ENCODE measurements at regions not wholly inside any gene's neighbourhood (a gene's known extent, or its start where the extent isn't known, plus 50 kb on each side); places are given as distances from the start of the nearest gene placed in this dataset.

DNA sequence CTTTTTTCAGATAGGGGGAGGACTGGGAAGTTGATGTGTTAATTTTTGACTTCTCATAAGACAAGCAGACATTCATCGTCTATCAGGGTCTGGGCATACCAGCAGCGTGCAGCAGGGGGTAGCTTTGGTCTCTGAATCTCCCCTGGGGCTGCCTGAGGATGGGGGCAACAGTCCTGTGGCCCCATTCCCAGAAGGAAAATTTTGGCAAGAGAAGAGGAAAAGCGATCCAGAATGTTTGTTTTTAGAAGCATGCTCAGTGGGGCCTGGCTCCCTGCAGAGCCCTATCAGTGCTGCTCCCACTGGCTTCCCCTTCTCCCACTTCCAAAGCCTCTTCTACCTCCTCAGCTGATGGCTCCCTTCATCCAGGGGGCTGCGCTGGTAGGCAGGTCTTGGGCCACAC lies 194.8 kb upstream of the IL12B start:
- no peak overlapping the region for H3K4me3 ChIP-seq (ENCODE audit: low read depth, low read length)
- TF ChIP-seq, protein P1, sequence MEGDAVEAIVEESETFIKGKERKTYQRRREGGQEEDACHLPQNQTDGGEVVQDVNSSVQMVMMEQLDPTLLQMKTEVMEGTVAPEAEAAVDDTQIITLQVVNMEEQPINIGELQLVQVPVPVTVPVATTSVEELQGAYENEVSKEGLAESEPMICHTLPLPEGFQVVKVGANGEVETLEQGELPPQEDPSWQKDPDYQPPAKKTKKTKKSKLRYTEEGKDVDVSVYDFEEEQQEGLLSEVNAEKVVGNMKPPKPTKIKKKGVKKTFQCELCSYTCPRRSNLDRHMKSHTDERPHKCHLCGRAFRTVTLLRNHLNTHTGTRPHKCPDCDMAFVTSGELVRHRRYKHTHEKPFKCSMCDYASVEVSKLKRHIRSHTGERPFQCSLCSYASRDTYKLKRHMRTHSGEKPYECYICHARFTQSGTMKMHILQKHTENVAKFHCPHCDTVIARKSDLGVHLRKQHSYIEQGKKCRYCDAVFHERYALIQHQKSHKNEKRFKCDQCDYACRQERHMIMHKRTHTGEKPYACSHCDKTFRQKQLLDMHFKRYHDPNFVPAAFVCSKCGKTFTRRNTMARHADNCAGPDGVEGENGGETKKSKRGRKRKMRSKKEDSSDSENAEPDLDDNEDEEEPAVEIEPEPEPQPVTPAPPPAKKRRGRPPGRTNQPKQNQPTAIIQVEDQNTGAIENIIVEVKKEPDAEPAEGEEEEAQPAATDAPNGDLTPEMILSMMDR (IDR thresholded peaks at IDR 0.05; ENCODE audit: low read depth, low read length): no peak

DNA sequence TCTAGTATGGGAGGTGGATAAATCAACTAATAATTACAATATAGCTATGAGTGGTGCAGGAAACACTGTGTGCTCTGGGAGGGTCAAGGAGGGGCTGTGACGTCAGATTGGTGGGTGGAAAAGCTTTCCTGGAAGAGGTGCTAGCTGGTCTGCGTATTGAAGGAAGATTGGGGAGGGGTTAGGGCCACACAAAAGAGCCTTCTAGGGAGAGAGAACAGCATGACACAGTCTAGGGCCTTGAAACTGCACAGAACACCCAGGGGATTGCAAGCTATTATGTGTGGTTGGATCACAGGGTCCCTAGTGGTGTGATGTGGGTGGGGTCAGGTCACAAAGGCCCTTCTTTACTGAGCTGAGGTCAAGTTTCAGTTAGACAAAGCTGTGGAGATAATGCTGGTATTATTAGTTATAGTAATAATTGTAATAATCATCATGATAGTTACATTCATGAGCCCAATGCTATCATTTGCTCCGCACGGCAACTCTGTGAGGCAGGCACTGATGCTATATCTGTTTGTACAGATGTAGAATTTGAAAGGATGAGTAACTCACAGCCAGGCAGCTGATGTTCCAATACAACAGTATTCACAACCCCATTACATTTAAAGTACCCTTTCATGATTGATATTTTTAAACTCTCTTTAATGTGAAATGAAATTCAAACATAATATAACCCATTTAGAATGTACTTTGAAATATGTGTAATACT lies 197.4 kb upstream of the IL12B start:
- TF ChIP-seq, protein P1 (IDR thresholded peaks at IDR 0.05; ENCODE audit: low read depth, low read length): no peak
- no peak overlapping the region for H3K4me3 ChIP-seq (ENCODE audit: low read depth, low read length)

DNA sequence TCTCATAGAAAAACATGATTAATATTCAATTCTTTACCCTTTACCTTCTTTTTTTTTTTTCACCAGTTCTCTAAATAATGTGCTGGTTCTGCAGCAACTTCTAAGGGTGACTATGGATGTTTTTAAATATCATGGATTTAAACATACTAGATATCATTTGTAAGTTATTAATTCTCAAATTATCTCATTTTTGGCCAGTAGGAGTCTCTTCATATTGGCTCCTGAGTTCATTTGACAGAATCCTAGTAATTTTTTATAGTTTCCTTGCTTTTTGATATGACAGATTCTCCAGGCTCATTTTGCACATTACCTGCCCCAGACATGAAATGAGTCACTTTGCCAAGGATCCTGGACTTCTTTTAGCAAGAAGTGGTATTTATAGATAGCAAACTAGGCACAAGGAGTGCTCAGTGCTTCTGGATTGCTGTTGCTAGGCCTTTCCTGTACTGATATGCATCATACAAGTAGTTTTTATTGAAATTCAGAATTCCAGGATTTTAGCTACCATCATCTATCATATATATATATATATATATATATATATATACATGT lies 201.3 kb upstream of the IL12B start:
- TF ChIP-seq, protein P1 (IDR thresholded peaks at IDR 0.05; ENCODE audit: low read depth, low read length): no peak
- no peak overlapping the region for H3K4me3 ChIP-seq (ENCODE audit: low read depth, low read length)

DNA sequence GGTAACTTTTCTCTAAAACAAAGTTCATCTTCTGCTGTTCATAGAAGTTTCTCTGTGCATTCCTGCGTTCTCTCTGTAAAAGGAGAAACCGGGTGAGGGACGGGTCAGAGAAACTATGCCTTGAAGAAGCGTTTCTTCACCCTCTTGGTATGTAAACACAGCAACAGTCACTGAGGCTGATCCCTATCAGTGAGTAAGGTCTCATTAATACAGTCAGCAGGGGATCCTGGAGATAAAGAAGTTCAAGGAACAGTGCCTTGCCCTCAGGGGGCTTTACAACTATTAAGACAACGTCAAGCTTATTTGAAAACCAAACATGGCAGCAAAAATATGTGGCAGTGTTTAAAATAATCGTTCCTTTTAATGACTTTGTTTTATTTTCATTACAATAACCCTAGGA lies 202.9 kb upstream of the IL12B start:
- TF ChIP-seq, protein P1 (IDR thresholded peaks at IDR 0.05; ENCODE audit: low read depth, low read length): no peak
- no peak overlapping the region for H3K4me3 ChIP-seq (ENCODE audit: low read depth, low read length)

DNA sequence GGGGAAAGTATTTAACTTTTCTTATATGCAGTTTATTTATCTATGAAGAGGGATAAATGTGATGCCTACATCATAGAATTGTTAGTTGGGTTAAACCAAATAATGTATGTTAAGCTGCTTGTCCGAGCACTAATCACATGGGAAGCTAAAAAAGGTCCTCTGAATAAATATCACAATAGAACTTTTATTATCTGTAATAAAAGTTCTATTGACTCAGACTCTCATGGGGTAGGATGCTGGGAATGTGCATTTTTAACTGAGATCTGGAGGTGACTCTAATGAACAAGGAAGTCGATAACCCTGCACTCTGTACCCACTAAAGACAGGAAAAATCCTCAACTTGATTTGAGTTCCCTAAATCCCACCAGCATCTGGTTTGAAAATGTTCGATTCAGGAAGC lies 205.9 kb upstream of the IL12B start:
- TF ChIP-seq, protein P1 (IDR thresholded peaks at IDR 0.05; ENCODE audit: low read depth, low read length): no peak
- H3K4me3 ChIP-seq (ENCODE audit: low read depth, low read length): no peak overlapping the region

DNA sequence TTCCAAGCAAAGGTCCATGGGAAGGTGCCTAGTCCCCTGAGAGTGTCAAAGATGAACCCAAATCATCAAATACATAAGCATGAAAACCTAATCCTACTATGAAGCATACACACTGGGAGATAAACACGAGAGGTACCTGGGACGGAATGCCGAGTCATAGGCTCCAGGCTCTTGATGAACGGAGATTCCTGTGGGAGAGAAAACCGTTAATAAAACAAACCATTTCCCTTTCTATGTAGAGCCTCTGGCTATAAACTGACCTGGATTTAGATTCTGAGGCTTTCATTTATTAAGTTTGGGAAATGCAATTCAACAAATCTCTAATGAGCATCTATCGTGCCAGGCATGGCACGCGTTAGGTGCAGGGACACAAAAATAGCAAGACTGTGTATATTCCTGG lies 206.4 kb upstream of the IL12B start:
- TF ChIP-seq, protein P1 (IDR thresholded peaks at IDR 0.05; ENCODE audit: low read depth, low read length): no peak

DNA sequence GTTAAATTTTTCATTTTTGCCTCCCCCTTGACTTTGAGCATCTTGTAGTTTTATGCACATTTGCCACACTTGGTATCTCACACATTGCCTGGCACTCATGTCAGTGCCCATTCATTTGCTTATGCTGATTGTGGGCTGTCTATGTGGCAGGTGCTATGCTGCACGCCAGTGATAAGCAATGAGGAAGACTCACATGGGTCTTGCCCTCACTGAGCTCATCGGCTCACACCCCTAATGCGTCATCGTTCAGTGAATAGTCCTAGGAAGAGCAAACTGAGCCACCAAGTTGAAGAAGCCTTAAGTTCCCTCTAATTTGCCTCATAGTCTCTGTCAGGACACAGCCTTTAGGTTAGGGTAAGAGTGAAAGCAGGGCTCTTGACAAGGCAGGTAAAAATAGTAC lies 209.4 kb upstream of the IL12B start:
- TF ChIP-seq, protein P1 (IDR thresholded peaks at IDR 0.05; ENCODE audit: low read depth, low read length): no peak
- no peak overlapping the region for H3K4me3 ChIP-seq (ENCODE audit: low read depth, low read length)

More for the DNA sequence above, 206.4 kb upstream of the IL12B start:
- H3K4me3 ChIP-seq (ENCODE audit: low read depth, low read length): no peak overlapping the region
